ENCODE measurements at regions not wholly inside any gene's neighbourhood (a gene's known extent, or its start where the extent isn't known, plus 50 kb on each side); places are given as distances from the start of the nearest gene placed in this dataset.

- Histone ChIP-seq H3K4me2 (ENCODE audit: insufficient read depth, low read length) (no peak overlapping the region), H4K20me1 (replicated peaks; ENCODE audit: control insufficient read depth, extremely low read depth, insufficient read depth, low read length) (no peaks in the 10 kb centered on the region), H3K9ac (replicated peaks; ENCODE audit: extremely low read depth, insufficient read depth, low read length) (no peak overlapping the region), H3K27ac (ENCODE audit: insufficient read depth, low read depth, low read length) (no peak overlapping the region), H3K9me3 (replicated peaks; ENCODE audit: control insufficient read depth, insufficient read depth, low read length) (no peaks in the 10 kb centered on the region), H3K36me3 (ENCODE audit: control insufficient read depth in 2 of 2, extremely low read depth in 1 of 2, insufficient read depth in 2 of 2, low read length in 2 of 2) (no peaks in the 10 kb centered on the region), H2AFZ (ENCODE audit: low read depth, low read length) (no peak overlapping the region), H3K9me1 (replicated peaks; ENCODE audit: control insufficient read depth, extremely low read depth, insufficient read depth, low read length) (no peaks in the 10 kb centered on the region), H3K79me2 (ENCODE audit: control insufficient read depth, insufficient read depth, low read length) (no peaks in the 10 kb centered on the region), H3K4me3 (replicated peaks in 1 of 3; ENCODE audit: insufficient read depth in 1 of 3, low read depth in 1 of 3, low read length in 3 of 3) (no peak overlapping the region), H3K4me1 (ENCODE audit: control insufficient read depth, extremely low read depth, insufficient read depth, low read length) (no peaks in the 10 kb centered on the region), H3K27me3 (ENCODE audit: control insufficient read depth in 2 of 2, insufficient read depth in 2 of 2, low read length in 2 of 2) (no peaks in the 10 kb centered on the region)
- no peak for DNase-seq (ENCODE audit: low read depth, low spot score)
- intact Hi-C loops (cut with micrococcal nuclease) (no loop called here), dilution Hi-C loops (cut with MboI; ENCODE audit: extremely low pct_ligation_motif_present, low sequenced_read_pairs) (no loop called here)
- ChIA-PET CTCF (interaction anchor here (0.8 to 1.6 kb wide), 5 partner anchors 20 to 56 kb away, joined by 3 to 5 read pairs (median 3); no protein-coding TSS in a partner anchor), POLR2A (no interaction called here)
- no peak for FAIRE-seq
- no TSS peak for BruUV-seq (replicated peaks)
- TF ChIP-seq, protein P1, sequence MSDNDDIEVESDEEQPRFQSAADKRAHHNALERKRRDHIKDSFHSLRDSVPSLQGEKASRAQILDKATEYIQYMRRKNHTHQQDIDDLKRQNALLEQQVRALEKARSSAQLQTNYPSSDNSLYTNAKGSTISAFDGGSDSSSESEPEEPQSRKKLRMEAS (IDR thresholded peaks at IDR 0.05; ENCODE audit: insufficient read depth, insufficient read length): no peak
- TF ChIP-seq EZH2 (IDR thresholded peaks at IDR 0.05; ENCODE audit: borderline replicate concordance, low read depth, low read length, severe bottlenecking) (no peak), MYC (IDR thresholded peaks at IDR 0.05; ENCODE audit: low read depth, low read length) (no peak), GATA2 (IDR thresholded peaks at IDR 0.05; ENCODE audit: insufficient read depth, insufficient read length, low read depth, low read length) (no peak), JUN (IDR thresholded peaks at IDR 0.05; ENCODE audit: borderline replicate concordance, insufficient read depth, insufficient read length, low read depth) (no peak), FOS (IDR thresholded peaks at IDR 0.05; ENCODE audit: borderline replicate concordance, insufficient read depth, low read length) (no peak), POLR2AphosphoS5 (IDR thresholded peaks at IDR 0.05; ENCODE audit: insufficient read depth, low read depth, low read length) (no peak), POLR2A (IDR thresholded peaks at IDR 0.05; ENCODE audit: low read depth, low read length) (no peak)
- TF ChIP-seq, protein P2, sequence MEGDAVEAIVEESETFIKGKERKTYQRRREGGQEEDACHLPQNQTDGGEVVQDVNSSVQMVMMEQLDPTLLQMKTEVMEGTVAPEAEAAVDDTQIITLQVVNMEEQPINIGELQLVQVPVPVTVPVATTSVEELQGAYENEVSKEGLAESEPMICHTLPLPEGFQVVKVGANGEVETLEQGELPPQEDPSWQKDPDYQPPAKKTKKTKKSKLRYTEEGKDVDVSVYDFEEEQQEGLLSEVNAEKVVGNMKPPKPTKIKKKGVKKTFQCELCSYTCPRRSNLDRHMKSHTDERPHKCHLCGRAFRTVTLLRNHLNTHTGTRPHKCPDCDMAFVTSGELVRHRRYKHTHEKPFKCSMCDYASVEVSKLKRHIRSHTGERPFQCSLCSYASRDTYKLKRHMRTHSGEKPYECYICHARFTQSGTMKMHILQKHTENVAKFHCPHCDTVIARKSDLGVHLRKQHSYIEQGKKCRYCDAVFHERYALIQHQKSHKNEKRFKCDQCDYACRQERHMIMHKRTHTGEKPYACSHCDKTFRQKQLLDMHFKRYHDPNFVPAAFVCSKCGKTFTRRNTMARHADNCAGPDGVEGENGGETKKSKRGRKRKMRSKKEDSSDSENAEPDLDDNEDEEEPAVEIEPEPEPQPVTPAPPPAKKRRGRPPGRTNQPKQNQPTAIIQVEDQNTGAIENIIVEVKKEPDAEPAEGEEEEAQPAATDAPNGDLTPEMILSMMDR (IDR thresholded peaks at IDR 0.05; ENCODE audit: extremely low read depth in 1 of 2, insufficient read depth in 1 of 2, low read depth in 1 of 2, low read length in 2 of 2): no peak
Observed at GRCh38 chr7:13174991-13175390, 487.6 kb downstream of the ARL4A start.

All from endothelial cell of umbilical vein (primary cell).